Thyroid gland (tissue), 4 donors: ENCODE measurements at regions not wholly inside any gene's neighbourhood (a gene's known extent, or its start where the extent isn't known, plus 50 kb on each side); places are given as distances from the start of the nearest gene placed in this dataset.

Experiments
- POLR2A ChIP-seq, 2 donors: fragments of 450-650 bp; IDR thresholded peaks; one replicate each; pipeline ENCODE4 v1.6.1; 2017; ENCODE audit warnings: antibody characterized with exemption in 2 of 2, mild to moderate bottlenecking in 2 of 2, moderate library complexity in 1 of 2
- TF ChIP-seq, protein P1 (sequence below), 6 experiments: fragments of 200-600 bp in 3 of 6; fragments of 450-650 bp in 3 of 6; sonication (generic) in 3 of 6; IDR thresholded peaks; one replicate each; pipeline ENCODE4 v1.5.1; 2016 to 2019; ENCODE audit warnings: antibody characterized with exemption in 6 of 6, mild to moderate bottlenecking in 2 of 6, inconsistent platforms in 1 of 6, moderate library complexity in 1 of 6

- TF ChIP-seq, protein P1, sequence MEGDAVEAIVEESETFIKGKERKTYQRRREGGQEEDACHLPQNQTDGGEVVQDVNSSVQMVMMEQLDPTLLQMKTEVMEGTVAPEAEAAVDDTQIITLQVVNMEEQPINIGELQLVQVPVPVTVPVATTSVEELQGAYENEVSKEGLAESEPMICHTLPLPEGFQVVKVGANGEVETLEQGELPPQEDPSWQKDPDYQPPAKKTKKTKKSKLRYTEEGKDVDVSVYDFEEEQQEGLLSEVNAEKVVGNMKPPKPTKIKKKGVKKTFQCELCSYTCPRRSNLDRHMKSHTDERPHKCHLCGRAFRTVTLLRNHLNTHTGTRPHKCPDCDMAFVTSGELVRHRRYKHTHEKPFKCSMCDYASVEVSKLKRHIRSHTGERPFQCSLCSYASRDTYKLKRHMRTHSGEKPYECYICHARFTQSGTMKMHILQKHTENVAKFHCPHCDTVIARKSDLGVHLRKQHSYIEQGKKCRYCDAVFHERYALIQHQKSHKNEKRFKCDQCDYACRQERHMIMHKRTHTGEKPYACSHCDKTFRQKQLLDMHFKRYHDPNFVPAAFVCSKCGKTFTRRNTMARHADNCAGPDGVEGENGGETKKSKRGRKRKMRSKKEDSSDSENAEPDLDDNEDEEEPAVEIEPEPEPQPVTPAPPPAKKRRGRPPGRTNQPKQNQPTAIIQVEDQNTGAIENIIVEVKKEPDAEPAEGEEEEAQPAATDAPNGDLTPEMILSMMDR (IDR thresholded peaks at IDR 0.05): no peak
- no peak for TF ChIP-seq POLR2A (IDR thresholded peaks at IDR 0.05)
These were observed 78.5 kb upstream of the SGIP1 start for GRCh38 chr1:66455446-66455845.
